ENCODE measurements at regions not wholly inside any gene's neighbourhood (a gene's known extent, or its start where the extent isn't known, plus 50 kb on each side); places are given as distances from the start of the nearest gene placed in this dataset.

GRCh38 chr4:147401221-147401620 lies 79.7 kb upstream of the EDNRA start (continued):
- no peak for TF ChIP-seq CEBPG (CRISPR knock-in tag; IDR thresholded peaks at IDR 0.05)
- no peak for TF ChIP-seq CEBPG (tag; conservative IDR thresholded peaks at IDR 0.05 in 1 of 2, IDR thresholded peaks at IDR 0.05 in 1 of 2)
- TF ChIP-seq, protein P1, sequence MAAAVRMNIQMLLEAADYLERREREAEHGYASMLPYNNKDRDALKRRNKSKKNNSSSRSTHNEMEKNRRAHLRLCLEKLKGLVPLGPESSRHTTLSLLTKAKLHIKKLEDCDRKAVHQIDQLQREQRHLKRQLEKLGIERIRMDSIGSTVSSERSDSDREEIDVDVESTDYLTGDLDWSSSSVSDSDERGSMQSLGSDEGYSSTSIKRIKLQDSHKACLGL (CRISPR knock-in tag; IDR thresholded peaks at IDR 0.05; ENCODE audit: borderline replicate concordance, poor library complexity, severe bottlenecking): no peak
- TF ChIP-seq SREBF2 (CRISPR knock-in tag; IDR thresholded peaks at IDR 0.05): no peak
- TF ChIP-seq, protein P2, sequence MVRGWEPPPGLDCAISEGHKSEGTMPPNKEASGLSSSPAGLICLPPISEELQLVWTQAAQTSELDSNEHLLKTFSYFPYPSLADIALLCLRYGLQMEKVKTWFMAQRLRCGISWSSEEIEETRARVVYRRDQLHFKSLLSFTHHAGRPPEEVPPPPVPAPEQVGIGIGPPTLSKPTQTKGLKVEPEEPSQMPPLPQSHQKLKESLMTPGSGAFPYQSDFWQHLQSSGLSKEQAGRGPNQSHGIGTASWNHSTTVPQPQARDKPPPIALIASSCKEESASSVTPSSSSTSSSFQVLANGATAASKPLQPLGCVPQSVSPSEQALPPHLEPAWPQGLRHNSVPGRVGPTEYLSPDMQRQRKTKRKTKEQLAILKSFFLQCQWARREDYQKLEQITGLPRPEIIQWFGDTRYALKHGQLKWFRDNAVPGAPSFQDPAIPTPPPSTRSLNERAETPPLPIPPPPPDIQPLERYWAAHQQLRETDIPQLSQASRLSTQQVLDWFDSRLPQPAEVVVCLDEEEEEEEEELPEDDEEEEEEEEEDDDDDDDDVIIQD (CRISPR knock-in tag; IDR thresholded peaks at IDR 0.05): no peak
- no peak for TF ChIP-seq RHOXF2B (CRISPR knock-in tag; conservative IDR thresholded peaks at IDR 0.05)
- TF ChIP-seq, protein P3, sequence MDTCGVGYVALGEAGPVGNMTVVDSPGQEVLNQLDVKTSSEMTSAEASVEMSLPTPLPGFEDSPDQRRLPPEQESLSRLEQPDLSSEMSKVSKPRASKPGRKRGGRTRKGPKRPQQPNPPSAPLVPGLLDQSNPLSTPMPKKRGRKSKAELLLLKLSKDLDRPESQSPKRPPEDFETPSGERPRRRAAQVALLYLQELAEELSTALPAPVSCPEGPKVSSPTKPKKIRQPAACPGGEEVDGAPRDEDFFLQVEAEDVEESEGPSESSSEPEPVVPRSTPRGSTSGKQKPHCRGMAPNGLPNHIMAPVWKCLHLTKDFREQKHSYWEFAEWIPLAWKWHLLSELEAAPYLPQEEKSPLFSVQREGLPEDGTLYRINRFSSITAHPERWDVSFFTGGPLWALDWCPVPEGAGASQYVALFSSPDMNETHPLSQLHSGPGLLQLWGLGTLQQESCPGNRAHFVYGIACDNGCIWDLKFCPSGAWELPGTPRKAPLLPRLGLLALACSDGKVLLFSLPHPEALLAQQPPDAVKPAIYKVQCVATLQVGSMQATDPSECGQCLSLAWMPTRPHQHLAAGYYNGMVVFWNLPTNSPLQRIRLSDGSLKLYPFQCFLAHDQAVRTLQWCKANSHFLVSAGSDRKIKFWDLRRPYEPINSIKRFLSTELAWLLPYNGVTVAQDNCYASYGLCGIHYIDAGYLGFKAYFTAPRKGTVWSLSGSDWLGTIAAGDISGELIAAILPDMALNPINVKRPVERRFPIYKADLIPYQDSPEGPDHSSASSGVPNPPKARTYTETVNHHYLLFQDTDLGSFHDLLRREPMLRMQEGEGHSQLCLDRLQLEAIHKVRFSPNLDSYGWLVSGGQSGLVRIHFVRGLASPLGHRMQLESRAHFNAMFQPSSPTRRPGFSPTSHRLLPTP (IDR thresholded peaks at IDR 0.05; ENCODE audit: borderline replicate concordance, extremely low read depth, insufficient read length): no peak
- TF ChIP-seq CC2D1A (IDR thresholded peaks at IDR 0.05): no peak
- TF ChIP-seq BDP1 (IDR thresholded peaks at IDR 0.05; ENCODE audit: insufficient read depth, insufficient read length): no peak
- TF ChIP-seq, protein P4, sequence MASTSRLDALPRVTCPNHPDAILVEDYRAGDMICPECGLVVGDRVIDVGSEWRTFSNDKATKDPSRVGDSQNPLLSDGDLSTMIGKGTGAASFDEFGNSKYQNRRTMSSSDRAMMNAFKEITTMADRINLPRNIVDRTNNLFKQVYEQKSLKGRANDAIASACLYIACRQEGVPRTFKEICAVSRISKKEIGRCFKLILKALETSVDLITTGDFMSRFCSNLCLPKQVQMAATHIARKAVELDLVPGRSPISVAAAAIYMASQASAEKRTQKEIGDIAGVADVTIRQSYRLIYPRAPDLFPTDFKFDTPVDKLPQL (IDR thresholded peaks at IDR 0.05; ENCODE audit: extremely low read depth, insufficient read length): no peak
- TF ChIP-seq ILK (tag; IDR thresholded peaks at IDR 0.05; ENCODE audit: borderline replicate concordance, low read depth): no peak
- TF ChIP-seq ZNF24 (IDR thresholded peaks at IDR 0.05): no peak
